Uterus (tissue), 3 donors: ENCODE measurements at regions not wholly inside any gene's neighbourhood (a gene's known extent, or its start where the extent isn't known, plus 50 kb on each side); places are given as distances from the start of the nearest gene placed in this dataset.
"Not testable (repeated sequence)": the region's sequence is repeated elsewhere in the genome, so short reads cannot be mapped to it uniquely, and the experiment has no call there.

Experiments used
- DNase-seq, 2 donors: peaks; one replicate each; pipeline ENCODE4 v3.0.0-alpha.2; 2019 to 2020
- H3K27ac ChIP-seq, 2 donors: fragments of 200-600 bp; sonication (generic); 1 replicate in 1 of 2; 2 replicates in 1 of 2; pipeline ENCODE4 v1.5.1; 2016 to 2018
- H3K27me3 ChIP-seq, 2 donors: fragments of 200-600 bp; sonication (generic); one replicate each; pipeline ENCODE4 v1.5.1; 2018 to 2019; ENCODE audit warnings: control low read depth in 1 of 2
- H3K36me3 ChIP-seq, 2 donors: fragments of 200-600 bp; sonication (generic); one replicate each; pipeline ENCODE4 v1.5.1; 2019; ENCODE audit warnings: control low read depth in 1 of 2
- H3K4me1 ChIP-seq, 2 donors: fragments of 200-600 bp; sonication (generic); one replicate each; pipeline ENCODE4 v1.5.1; 2018 to 2019; ENCODE audit warnings: control low read depth in 1 of 2
- H3K4me3 ChIP-seq, 2 donors: fragments of 200-600 bp; sonication (generic); 1 replicate in 1 of 2; 2 replicates in 1 of 2; pipeline ENCODE4 v1.5.1; 2018 to 2019; ENCODE audit warnings: mild to moderate bottlenecking in 1 of 2
- H3K9me3 ChIP-seq, 2 donors: fragments of 200-600 bp; sonication (generic); one replicate each; pipeline ENCODE4 v1.5.1; 2019; ENCODE audit warnings: control low read depth in 1 of 2
- CTCF ChIP-seq, 4 experiments: fragments of 200-600 bp in 2 of 4; fragments of 450-650 bp in 2 of 4; sonication (generic) in 2 of 4; IDR thresholded peaks; one replicate each; pipeline ENCODE4 v1.5.1; 2016 to 2019; ENCODE audit warnings: antibody characterized with exemption in 4 of 4, mild to moderate bottlenecking in 2 of 4, moderate library complexity in 1 of 4
- POLR2A ChIP-seq, 2 donors: fragments of 450-650 bp; IDR thresholded peaks; one replicate each; pipeline ENCODE4 v1.6.1; 2016; ENCODE audit warnings: antibody characterized with exemption in 2 of 2, mild to moderate bottlenecking in 1 of 2, moderate library complexity in 1 of 2
- intact Hi-C: fragments of 100-400 bp; cut with DNase I; formaldehyde crosslinking; loops from one replicate; pipeline ENCODE4 v1.15.1; 2023; ENCODE audit warnings: low total_unique reads
- donor health status: DM: yes; HTN: yes; CAD: no.

GRCh38 chr4:127256500-127256899 lies 376.3 kb upstream of the INTU start:
- H3K9me3 ChIP-seq = no peaks in the 10 kb centered on the region
- H3K4me3 ChIP-seq = no peak overlapping the region
- TF ChIP-seq CTCF (IDR thresholded peaks at IDR 0.05) = no peak
- no peak for TF ChIP-seq POLR2A (IDR thresholded peaks at IDR 0.05)
- no peaks in the 10 kb centered on the region for H3K4me1 ChIP-seq
- H3K36me3 ChIP-seq = no peaks in the 10 kb centered on the region
- H3K27ac ChIP-seq = no peak overlapping the region
- intact Hi-C loops = no loop called here
- no peak for DNase-seq
- no peaks in the 10 kb centered on the region for H3K27me3 ChIP-seq

- Histone ChIP-seq H3K4me3 (no peak overlapping the region), H3K36me3 (no peaks in the 10 kb centered on the region), H3K27ac (no peak overlapping the region), H3K4me1 (no peaks in the 10 kb centered on the region), H3K9me3 (no peaks in the 10 kb centered on the region), H3K27me3 (no peaks in the 10 kb centered on the region)
- no peak for TF ChIP-seq CTCF (IDR thresholded peaks at IDR 0.05)
- TF ChIP-seq POLR2A (IDR thresholded peaks at IDR 0.05) = no peak
- no peak for DNase-seq
- intact Hi-C loops = no loop called here
These were observed 371.3 kb upstream of the INTU start for GRCh38 chr4:127261476-127261875.

- DNase-seq = no peak
- Histone ChIP-seq H3K36me3 (no peaks in the 10 kb centered on the region), H3K27me3 (no peaks in the 10 kb centered on the region), H3K9me3 (no peaks in the 10 kb centered on the region), H3K4me1 (no peaks in the 10 kb centered on the region), H3K4me3 (no peak overlapping the region), H3K27ac (no peak overlapping the region)
- no peak for TF ChIP-seq POLR2A (IDR thresholded peaks at IDR 0.05)
- TF ChIP-seq CTCF (IDR thresholded peaks at IDR 0.05) = no peak
- intact Hi-C loops = no loop called here
These were observed 364.4 kb upstream of the INTU start for GRCh38 chr4:127268367-127268766.

- H3K27me3 ChIP-seq, intact Hi-C loops, H3K4me1 ChIP-seq, H3K4me3 ChIP-seq, DNase-seq, H3K9me3 ChIP-seq, H3K36me3 ChIP-seq, H3K27ac ChIP-seq: not testable (repeated sequence)
These were observed 355.7 kb upstream of the INTU start for GRCh38 chr4:127277023-127277422.

- H3K36me3 ChIP-seq = no peaks in the 10 kb centered on the region
- H3K27ac ChIP-seq = no peak overlapping the region
- DNase-seq = no peak
- no peak overlapping the region for H3K4me3 ChIP-seq
- no peaks in the 10 kb centered on the region for H3K9me3 ChIP-seq
- intact Hi-C loops = no loop called here
- TF ChIP-seq POLR2A (IDR thresholded peaks at IDR 0.05) = no peak
- TF ChIP-seq CTCF (IDR thresholded peaks at IDR 0.05) = no peak
- no peaks in the 10 kb centered on the region for H3K27me3 ChIP-seq
- H3K4me1 ChIP-seq = no peaks in the 10 kb centered on the region
These were observed 348.5 kb upstream of the INTU start for GRCh38 chr4:127284236-127284635.

- no peaks in the 10 kb centered on the region for H3K27me3 ChIP-seq
- TF ChIP-seq CTCF (IDR thresholded peaks at IDR 0.05) (no peak), POLR2A (IDR thresholded peaks at IDR 0.05) (no peak)
- no peak for DNase-seq
- intact Hi-C loops = no loop called here
- H3K4me3 ChIP-seq = no peak overlapping the region
- no peaks in the 10 kb centered on the region for H3K9me3 ChIP-seq
- no peak overlapping the region for H3K27ac ChIP-seq
- no peaks in the 10 kb centered on the region for H3K36me3 ChIP-seq
- no peaks in the 10 kb centered on the region for H3K4me1 ChIP-seq
These were observed 341.4 kb upstream of the INTU start for GRCh38 chr4:127291316-127291715.
